B cell (primary cell): ENCODE measurements at regions not wholly inside any gene's neighbourhood (a gene's known extent, or its start where the extent isn't known, plus 50 kb on each side); places are given as distances from the start of the nearest gene placed in this dataset.

Experiments
- ATAC-seq: fragments of 200-7000 bp; cut with Tn5 transposase; one replicate; pipeline ENCODE4 v1.10.0; 2021; ENCODE audit warnings: low read depth, mild to moderate bottlenecking, moderate number of reproducible peaks, moderate library complexity
- CTCF ChIA-PET: fragments of 350-600 bp; sonication (Branson Sonifier 250); formaldehyde crosslinking; loops from one replicate; lab custom pipeline; 2021; ENCODE audit warnings: antibody characterized with exemption, inconsistent platforms; lab: Charles Lee
- POLR2A ChIA-PET: fragments of 350-600 bp; sonication (Branson Sonifier 250); formaldehyde crosslinking; loops from one replicate; lab custom pipeline; 2021; ENCODE audit warnings: antibody characterized with exemption; lab: Charles Lee
- DNase-seq: peaks from one replicate; pipeline ENCODE4 v3.0.0; 2013
- H2AFZ ChIP-seq: 2 replicates; pipeline ENCODE4 v1.6.1; 2012; ENCODE audit warnings: mild to moderate bottlenecking, low read depth, low read length; ENCODE audit not compliant: insufficient read depth, poor library complexity, severe bottlenecking
- H3K27ac ChIP-seq, 2 donors: 1 replicate in 1 of 2; 2 replicates in 1 of 2; pipeline ENCODE4 v1.5.1; 2012 to 2013; ENCODE audit warnings: low read length in 2 of 2, mild to moderate bottlenecking in 2 of 2, moderate library complexity in 1 of 2
- H3K27me3 ChIP-seq, 4 experiments: fragments of 200-600 bp in 1 of 4; sonication (generic) in 1 of 4; replicated peaks in 1 of 4; 1 replicate in 2 of 4; 2 replicates in 2 of 4; pipeline versions ENCODE4 v1.6.1 to v1.7.0; 2013 to 2016; ENCODE audit warnings: low read length in 3 of 4, mild to moderate bottlenecking in 2 of 4, mixed read lengths in 1 of 4, moderate library complexity in 1 of 4; ENCODE audit not compliant: insufficient read depth in 4 of 4, control insufficient read depth in 3 of 4; ENCODE audit errors: control extremely low read depth in 1 of 4
- H3K36me3 ChIP-seq, 2 experiments: replicated peaks in 1 of 2; 1 replicate in 1 of 2; 2 replicates in 1 of 2; pipeline versions ENCODE4 v1.6.1 to v1.7.1; 2013; ENCODE audit warnings: low read length in 1 of 2; ENCODE audit not compliant: insufficient read depth in 2 of 2, control insufficient read depth in 1 of 2; ENCODE audit errors: control extremely low read depth in 1 of 2, extremely low read depth in 1 of 2
- H3K4me1 ChIP-seq, 2 donors: fragments of 200-600 bp in 1 of 2; sonication (generic) in 1 of 2; 1 replicate in 1 of 2; 2 replicates in 1 of 2; pipeline versions ENCODE4 v1.5.1 to v1.6.1; 2013 to 2017; ENCODE audit warnings: low read length in 2 of 2; ENCODE audit not compliant: control insufficient read depth in 2 of 2, insufficient read depth in 2 of 2
- H3K4me2 ChIP-seq: replicated peaks from 2 replicates; pipeline ENCODE3; 2012; ENCODE audit warnings: mild to moderate bottlenecking, low read depth, low read length; ENCODE audit not compliant: poor library complexity, severe bottlenecking
- H3K4me3 ChIP-seq, 5 experiments: fragments of 200-600 bp in 1 of 5; sonication (generic) in 1 of 5; 1 replicate in 3 of 5; 2 replicates in 2 of 5; pipeline versions ENCODE4 v1.5.1 to v1.7.0; 2011 to 2016; ENCODE audit warnings: low read length in 4 of 5, mild to moderate bottlenecking in 4 of 5, low read depth in 2 of 5, control low read depth in 1 of 5, moderate library complexity in 1 of 5; ENCODE audit not compliant: insufficient read depth in 1 of 5; ENCODE audit errors: control extremely low read depth in 1 of 5, extremely low read depth in 1 of 5
- H3K79me2 ChIP-seq: fragments of 200-600 bp; sonication (generic); one replicate; pipeline ENCODE4 v1.6.0; 2016; ENCODE audit warnings: low read length; ENCODE audit not compliant: control insufficient read depth, insufficient read depth
- H3K9ac ChIP-seq: fragments of 200-600 bp; sonication (generic); 2 replicates; pipeline ENCODE4 v1.6.1; 2017; ENCODE audit warnings: mild to moderate bottlenecking, low read length, moderate library complexity
- H3K9me3 ChIP-seq, 3 donors: one replicate each; pipeline versions ENCODE4 v1.6.1 to v1.7.1; 2013; ENCODE audit warnings: low read length in 2 of 3; ENCODE audit not compliant: control insufficient read depth in 2 of 3, insufficient read depth in 1 of 3; ENCODE audit errors: control extremely low read depth in 1 of 3
- H4K20me1 ChIP-seq: 2 replicates; pipeline ENCODE4 v1.6.0; 2012; ENCODE audit warnings: mild to moderate bottlenecking, low read length; ENCODE audit not compliant: insufficient read depth, control insufficient read depth, poor library complexity, severe bottlenecking
- H3K27ac Mint-ChIP-seq: one replicate; pipeline ENCODE4 v1.8.0; 2021; ENCODE audit warnings: mixed read lengths
- H3K27me3 Mint-ChIP-seq: one replicate; pipeline ENCODE4 v1.8.0; 2021; ENCODE audit warnings: mixed read lengths
- H3K4me1 Mint-ChIP-seq: one replicate; pipeline ENCODE4 v1.8.0; 2021; ENCODE audit warnings: mixed read lengths
- H3K4me3 Mint-ChIP-seq: one replicate; pipeline ENCODE4 v1.8.0; 2021; ENCODE audit warnings: mixed read lengths
- H3K9me3 Mint-ChIP-seq: one replicate; pipeline ENCODE4 v1.8.0; 2022; ENCODE audit warnings: mixed read lengths; ENCODE audit not compliant: insufficient read depth
- EZH2 ChIP-seq: IDR thresholded peaks from 2 replicates; pipeline ENCODE4 v1.6.1; 2012; ENCODE audit warnings: borderline replicate concordance, low read depth, mild to moderate bottlenecking, moderate library complexity, low read length; ENCODE audit not compliant: insufficient read depth, poor library complexity, severe bottlenecking
- WGBS: methylation state at CpG from one replicate; pipeline ENCODE4 v1.1.5; 2013; ENCODE audit warnings: missing lambda C conversion rate; ENCODE audit not compliant: insufficient coverage; 5-methylcytosine and 5-hydroxymethylcytosine counted together
- intact Hi-C: fragments of 100-400 bp; cut with micrococcal nuclease; formaldehyde crosslinking; loops from one replicate; pipeline ENCODE4 v1.10.0; 2022
- TF ChIP-seq, protein P1 (sequence below): fragments of 200-600 bp; IDR thresholded peaks from one replicate; pipeline ENCODE4 v1.8.0; 2022; ENCODE audit warnings: antibody characterized with exemption, mild to moderate bottlenecking

DNA sequence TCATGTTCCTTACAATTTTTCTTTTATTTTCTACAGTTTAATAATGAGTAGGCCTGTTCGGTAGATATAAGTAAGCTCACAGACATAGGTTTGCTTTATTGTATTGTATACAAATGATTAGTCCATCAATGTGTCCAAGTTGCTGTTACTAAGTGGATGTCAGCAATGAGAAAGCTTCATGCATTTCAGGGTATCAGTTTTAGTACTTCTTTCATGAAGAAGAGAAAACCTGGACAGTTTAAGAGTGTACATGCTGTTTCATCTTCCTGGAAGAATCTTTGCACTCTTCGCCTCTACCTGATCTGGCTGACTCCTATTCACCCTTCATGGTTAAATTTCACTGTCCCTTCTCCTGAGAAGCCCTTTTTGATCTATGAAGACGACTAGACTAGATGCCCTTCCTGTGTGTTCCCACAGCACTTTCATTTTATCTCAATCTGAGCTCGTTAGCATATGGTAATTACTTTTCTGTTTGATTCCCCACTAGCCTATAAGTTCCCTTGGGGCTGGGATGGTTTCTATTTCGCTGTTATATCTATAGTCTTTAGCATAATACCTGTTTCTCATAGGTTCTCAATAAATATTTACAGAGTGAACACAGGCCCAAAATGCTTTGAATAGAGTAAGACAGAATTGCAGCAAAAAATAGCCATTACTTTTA lies 70.7 kb downstream of the CETN3 start:
- no peaks in the 10 kb centered on the region for H3K9me3 Mint-ChIP-seq
- peaks cover 27% of the 10 kb centered on the region for H3K27me3 Mint-ChIP-seq
- H3K79me2 ChIP-seq: no peaks in the 10 kb centered on the region
- no peak overlapping the region for H3K27ac Mint-ChIP-seq
- TF ChIP-seq EZH2: no peak
- TF ChIP-seq, protein P1, sequence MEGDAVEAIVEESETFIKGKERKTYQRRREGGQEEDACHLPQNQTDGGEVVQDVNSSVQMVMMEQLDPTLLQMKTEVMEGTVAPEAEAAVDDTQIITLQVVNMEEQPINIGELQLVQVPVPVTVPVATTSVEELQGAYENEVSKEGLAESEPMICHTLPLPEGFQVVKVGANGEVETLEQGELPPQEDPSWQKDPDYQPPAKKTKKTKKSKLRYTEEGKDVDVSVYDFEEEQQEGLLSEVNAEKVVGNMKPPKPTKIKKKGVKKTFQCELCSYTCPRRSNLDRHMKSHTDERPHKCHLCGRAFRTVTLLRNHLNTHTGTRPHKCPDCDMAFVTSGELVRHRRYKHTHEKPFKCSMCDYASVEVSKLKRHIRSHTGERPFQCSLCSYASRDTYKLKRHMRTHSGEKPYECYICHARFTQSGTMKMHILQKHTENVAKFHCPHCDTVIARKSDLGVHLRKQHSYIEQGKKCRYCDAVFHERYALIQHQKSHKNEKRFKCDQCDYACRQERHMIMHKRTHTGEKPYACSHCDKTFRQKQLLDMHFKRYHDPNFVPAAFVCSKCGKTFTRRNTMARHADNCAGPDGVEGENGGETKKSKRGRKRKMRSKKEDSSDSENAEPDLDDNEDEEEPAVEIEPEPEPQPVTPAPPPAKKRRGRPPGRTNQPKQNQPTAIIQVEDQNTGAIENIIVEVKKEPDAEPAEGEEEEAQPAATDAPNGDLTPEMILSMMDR: no peak
- no peaks in the 10 kb centered on the region for H4K20me1 ChIP-seq
- intact Hi-C loops: no loop called here
- no peaks in the 10 kb centered on the region for H3K4me1 ChIP-seq
- no peak overlapping the region for H3K4me2 ChIP-seq
- ChIA-PET POLR2A (no interaction called here), CTCF (no interaction called here)
- H3K9ac ChIP-seq: no peak overlapping the region
- H3K36me3 ChIP-seq: no peaks in the 10 kb centered on the region
- H3K4me3 ChIP-seq: no peak overlapping the region
- peaks cover 0 to 15% (median 6%) of the 10 kb centered on the region in 4 experiments for H3K27me3 ChIP-seq
- no peak overlapping the region for H2AFZ ChIP-seq
- WGBS: 58% methylated on average over 2 of the region's 5 CpGs
- no peaks in the 10 kb centered on the region for H3K9me3 ChIP-seq
- no peak overlapping the region for H3K27ac ChIP-seq
- ATAC-seq (no peak), DNase-seq (no peak)
- H3K4me1 Mint-ChIP-seq: peaks cover 2% of the 10 kb centered on the region
- H3K4me3 Mint-ChIP-seq: no peak overlapping the region

DNA sequence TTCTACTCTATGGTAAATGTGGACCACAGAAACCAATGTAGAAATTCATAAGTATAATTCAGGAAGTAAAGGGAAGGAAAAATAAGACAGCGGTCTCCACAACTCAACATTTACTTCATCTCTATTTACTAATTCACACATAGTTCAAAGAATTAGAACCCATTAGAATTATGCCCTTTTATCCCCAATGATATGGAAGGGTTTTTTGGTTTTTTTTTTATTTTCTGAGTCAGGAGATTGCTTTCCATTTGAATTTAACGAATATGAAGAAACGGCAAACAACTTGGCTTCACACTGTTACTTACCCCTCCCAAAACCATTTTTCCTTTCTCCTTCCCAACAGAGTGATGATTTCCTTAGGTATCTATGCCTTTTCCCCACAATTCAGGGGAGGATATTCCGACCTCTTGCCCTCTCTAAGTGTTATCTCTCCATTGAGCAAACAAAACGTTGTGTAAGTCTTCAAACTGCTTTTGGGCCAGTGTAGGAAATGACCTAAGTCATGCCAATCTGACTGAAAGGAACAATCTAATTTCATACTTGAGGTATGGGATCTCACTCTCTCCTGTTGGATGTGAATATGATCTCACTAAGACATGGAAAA lies 72.0 kb downstream of the CETN3 start:
- Mint-ChIP-seq H3K27ac (no peak overlapping the region), H3K4me1 (peaks cover 2% of the 10 kb centered on the region), H3K27me3 (peaks cover 26% of the 10 kb centered on the region), H3K4me3 (no peak overlapping the region), H3K9me3 (no peaks in the 10 kb centered on the region)
- Histone ChIP-seq H3K9ac (no peak overlapping the region), H3K9me3 (no peaks in the 10 kb centered on the region), H3K27ac (no peak overlapping the region), H3K79me2 (no peaks in the 10 kb centered on the region), H3K27me3 (peaks cover 0 to 15% (median 6%) of the 10 kb centered on the region in 4 experiments), H3K4me2 (no peak overlapping the region), H3K4me1 (no peaks in the 10 kb centered on the region), H3K4me3 (no peak overlapping the region), H4K20me1 (no peaks in the 10 kb centered on the region), H2AFZ (no peak overlapping the region), H3K36me3 (no peaks in the 10 kb centered on the region)
- DNase-seq (no peak), ATAC-seq (no peak)
- 92% methylated on average over 2 of the region's 5 CpGs for WGBS
- intact Hi-C loops: no loop called here
- POLR2A ChIA-PET: no interaction called here
- CTCF ChIA-PET: no interaction called here
- TF ChIP-seq, protein P1: no peak
- TF ChIP-seq EZH2: no peak
